ENCODE measurements at regions not wholly inside any gene's neighbourhood (a gene's known extent, or its start where the extent isn't known, plus 50 kb on each side); places are given as distances from the start of the nearest gene placed in this dataset.

DNA sequence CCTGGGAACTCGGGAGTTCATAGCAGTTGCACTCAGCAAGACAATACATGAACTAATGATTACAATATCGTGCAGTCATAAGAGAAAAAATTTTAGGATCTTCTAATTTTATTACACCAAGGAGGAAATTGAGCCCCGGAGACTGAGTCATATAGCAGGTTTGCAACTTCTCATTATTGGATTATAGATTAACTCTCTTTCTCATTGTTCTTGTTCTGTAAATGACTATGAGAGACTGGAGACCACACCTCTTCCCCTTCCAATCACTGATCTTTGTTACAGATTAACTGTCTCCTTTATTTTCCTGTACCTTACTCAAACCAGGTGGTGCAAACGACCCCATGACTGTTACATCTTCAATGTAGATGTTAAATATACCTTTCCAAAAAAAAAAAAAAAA is 435.8 kb upstream of the DDX18 start:
- Histone ChIP-seq H3K79me2 (ENCODE audit: control insufficient read depth in 1 of 2, insufficient read depth in 2 of 2, low read length in 2 of 2) (no peaks in the 10 kb centered on the region), H3K4me3 (ENCODE audit: extremely low read depth in 1 of 4, insufficient read depth in 2 of 4, low read depth in 3 of 4, low read length in 4 of 4) (no peak overlapping the region), H2BK20ac (ENCODE audit: low read length) (no peak overlapping the region), H3K23me2 (ENCODE audit: low read depth, low read length) (no peaks in the 10 kb centered on the region), H4K8ac (ENCODE audit: extremely low read depth, insufficient read depth, low read length) (no peak overlapping the region), H3K4me1 (replicated peaks in 1 of 4; ENCODE audit: control insufficient read depth in 3 of 4, insufficient read depth in 4 of 4, low read length in 3 of 4) (no peaks in the 10 kb centered on the region), H3K9me3 (ENCODE audit: insufficient read depth in 2 of 2, low read depth in 1 of 2, low read length in 1 of 2) (no peaks in the 10 kb centered on the region), H3K79me1 (ENCODE audit: low read depth, low read length) (no peaks in the 10 kb centered on the region), H4K20me1 (replicated peaks in 1 of 2; ENCODE audit: control insufficient read depth in 1 of 2, insufficient read depth in 2 of 2, low read length in 2 of 2) (no peaks in the 10 kb centered on the region), H3K27ac (ENCODE audit: low read depth, low read length) (no peak overlapping the region), H3K4ac (replicated peaks; ENCODE audit: insufficient read length, low read depth, low read length) (no peak overlapping the region), H2BK120ac (replicated peaks; ENCODE audit: low read depth, low read length) (no peak overlapping the region), H2BK5ac (ENCODE audit: low read depth, low read length) (no peak overlapping the region), H3K9ac (replicated peaks in 1 of 4; ENCODE audit: extremely low read depth in 1 of 4, low read depth in 3 of 4, low read length in 3 of 4) (no peak overlapping the region), H3K4me2 (ENCODE audit: insufficient read depth in 1 of 2, low read depth in 2 of 2, low read length in 2 of 2) (no peak overlapping the region), H2BK15ac (ENCODE audit: low read length) (no peak overlapping the region), H3K23ac (ENCODE audit: insufficient read length) (no peak overlapping the region), H2BK12ac (ENCODE audit: low read depth, low read length) (no peak overlapping the region), H3K27me3 (replicated peaks in 1 of 4; ENCODE audit: control insufficient read depth in 3 of 4, extremely low read depth in 1 of 4, insufficient read depth in 3 of 4, low read length in 3 of 4) (no peaks in the 10 kb centered on the region), H3K56ac (replicated peaks; ENCODE audit: insufficient read length, low read depth, low read length) (no peak overlapping the region), H4K91ac (replicated peaks; ENCODE audit: insufficient read length, low read length) (no peak overlapping the region), H3K14ac (ENCODE audit: insufficient read length) (no peak overlapping the region), H4K5ac (ENCODE audit: insufficient read length, low read depth, low read length) (no peak overlapping the region), H3K36me3 (ENCODE audit: control insufficient read depth in 2 of 4, insufficient read depth in 4 of 4, low read length in 3 of 4) (no peaks in the 10 kb centered on the region), H2AFZ (ENCODE audit: low read length) (no peak overlapping the region), H2AK5ac (ENCODE audit: low read depth, low read length) (no peak overlapping the region), H3K18ac (ENCODE audit: extremely low read depth, low read length) (no peak overlapping the region)
- ChIA-PET CTCF (ENCODE audit: partially characterized antibody) (no interaction called here), POLR2A (ENCODE audit: partially characterized antibody) (no interaction called here)
- TF ChIP-seq ZNF274 (IDR thresholded peaks at IDR 0.05; ENCODE audit: borderline replicate concordance, extremely low read depth, low read length) (no peak), SRF (IDR thresholded peaks at IDR 0.05; ENCODE audit: low read depth, low read length) (no peak), YY1 (IDR thresholded peaks at IDR 0.05; ENCODE audit: low read depth, low read length) (no peak), EP300 (IDR thresholded peaks at IDR 0.05; ENCODE audit: borderline replicate concordance in 1 of 2, low read depth in 2 of 2, low read length in 2 of 2) (no peak), EGR1 (IDR thresholded peaks at IDR 0.05; ENCODE audit: borderline replicate concordance, low read depth, low read length) (no peak), CREB1 (IDR thresholded peaks at IDR 0.05) (no peak), BACH1 (IDR thresholded peaks at IDR 0.05; ENCODE audit: low read length) (no peak), SIRT6 (IDR thresholded peaks at IDR 0.05; ENCODE audit: low read length) (no peak), TCF12 (IDR thresholded peaks at IDR 0.05; ENCODE audit: low read depth, low read length) (no peak)
- TF ChIP-seq, protein P1, sequence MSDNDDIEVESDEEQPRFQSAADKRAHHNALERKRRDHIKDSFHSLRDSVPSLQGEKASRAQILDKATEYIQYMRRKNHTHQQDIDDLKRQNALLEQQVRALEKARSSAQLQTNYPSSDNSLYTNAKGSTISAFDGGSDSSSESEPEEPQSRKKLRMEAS (IDR thresholded peaks at IDR 0.05), result no peak
- TF ChIP-seq, protein P2, sequence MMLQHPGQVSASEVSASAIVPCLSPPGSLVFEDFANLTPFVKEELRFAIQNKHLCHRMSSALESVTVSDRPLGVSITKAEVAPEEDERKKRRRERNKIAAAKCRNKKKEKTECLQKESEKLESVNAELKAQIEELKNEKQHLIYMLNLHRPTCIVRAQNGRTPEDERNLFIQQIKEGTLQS (IDR thresholded peaks at IDR 0.05; ENCODE audit: insufficient read depth, low read depth, low read length), result no peak
- WGBS, 2 experiments (ENCODE audit: extremely low coverage in 1 of 2, insufficient coverage in 1 of 2, insufficient read length in 1 of 2, insufficient replicate concordance in 2 of 2, low coverage in 1 of 2, low lambda C conversion rate in 2 of 2, missing lambda C conversion rate in 1 of 2), result 86% methylated on average over 4 of the region's 4 CpGs; no CpG with 5 or more reads in 1 of the 2 experiments
- DNase-seq (ENCODE audit: low read depth in 1 of 2, low spot score in 2 of 2) (no peak), FAIRE-seq (no peak)
